B cell (primary cell): ENCODE measurements at regions not wholly inside any gene's neighbourhood (a gene's known extent, or its start where the extent isn't known, plus 50 kb on each side); places are given as distances from the start of the nearest gene placed in this dataset.

Source experiments
- ATAC-seq: fragments of 200-7000 bp; cut with Tn5 transposase; one replicate; pipeline ENCODE4 v1.10.0; 2021; ENCODE audit warnings: low read depth, mild to moderate bottlenecking, moderate number of reproducible peaks, moderate library complexity
- CTCF ChIA-PET: fragments of 350-600 bp; sonication (Branson Sonifier 250); formaldehyde crosslinking; loops from one replicate; lab custom pipeline; 2021; ENCODE audit warnings: antibody characterized with exemption, inconsistent platforms; lab: Charles Lee
- POLR2A ChIA-PET: fragments of 350-600 bp; sonication (Branson Sonifier 250); formaldehyde crosslinking; loops from one replicate; lab custom pipeline; 2021; ENCODE audit warnings: antibody characterized with exemption; lab: Charles Lee
- DNase-seq: peaks from one replicate; pipeline ENCODE4 v3.0.0; 2013
- H2AFZ ChIP-seq: 2 replicates; pipeline ENCODE4 v1.6.1; 2012; ENCODE audit warnings: mild to moderate bottlenecking, low read depth, low read length; ENCODE audit not compliant: insufficient read depth, poor library complexity, severe bottlenecking
- H3K27ac ChIP-seq, 2 donors: 1 replicate in 1 of 2; 2 replicates in 1 of 2; pipeline ENCODE4 v1.5.1; 2012 to 2013; ENCODE audit warnings: low read length in 2 of 2, mild to moderate bottlenecking in 2 of 2, moderate library complexity in 1 of 2
- H3K27me3 ChIP-seq, 4 experiments: fragments of 200-600 bp in 1 of 4; sonication (generic) in 1 of 4; replicated peaks in 1 of 4; 1 replicate in 2 of 4; 2 replicates in 2 of 4; pipeline versions ENCODE4 v1.6.1 to v1.7.0; 2013 to 2016; ENCODE audit warnings: low read length in 3 of 4, mild to moderate bottlenecking in 2 of 4, mixed read lengths in 1 of 4, moderate library complexity in 1 of 4; ENCODE audit not compliant: insufficient read depth in 4 of 4, control insufficient read depth in 3 of 4; ENCODE audit errors: control extremely low read depth in 1 of 4
- H3K36me3 ChIP-seq, 2 experiments: replicated peaks in 1 of 2; 1 replicate in 1 of 2; 2 replicates in 1 of 2; pipeline versions ENCODE4 v1.6.1 to v1.7.1; 2013; ENCODE audit warnings: low read length in 1 of 2; ENCODE audit not compliant: insufficient read depth in 2 of 2, control insufficient read depth in 1 of 2; ENCODE audit errors: control extremely low read depth in 1 of 2, extremely low read depth in 1 of 2
- H3K4me1 ChIP-seq, 2 donors: fragments of 200-600 bp in 1 of 2; sonication (generic) in 1 of 2; 1 replicate in 1 of 2; 2 replicates in 1 of 2; pipeline versions ENCODE4 v1.5.1 to v1.6.1; 2013 to 2017; ENCODE audit warnings: low read length in 2 of 2; ENCODE audit not compliant: control insufficient read depth in 2 of 2, insufficient read depth in 2 of 2
- H3K4me2 ChIP-seq: replicated peaks from 2 replicates; pipeline ENCODE3; 2012; ENCODE audit warnings: mild to moderate bottlenecking, low read depth, low read length; ENCODE audit not compliant: poor library complexity, severe bottlenecking
- H3K4me3 ChIP-seq, 5 experiments: fragments of 200-600 bp in 1 of 5; sonication (generic) in 1 of 5; 1 replicate in 3 of 5; 2 replicates in 2 of 5; pipeline versions ENCODE4 v1.5.1 to v1.7.0; 2011 to 2016; ENCODE audit warnings: low read length in 4 of 5, mild to moderate bottlenecking in 4 of 5, low read depth in 2 of 5, control low read depth in 1 of 5, moderate library complexity in 1 of 5; ENCODE audit not compliant: insufficient read depth in 1 of 5; ENCODE audit errors: control extremely low read depth in 1 of 5, extremely low read depth in 1 of 5
- H3K79me2 ChIP-seq: fragments of 200-600 bp; sonication (generic); one replicate; pipeline ENCODE4 v1.6.0; 2016; ENCODE audit warnings: low read length; ENCODE audit not compliant: control insufficient read depth, insufficient read depth
- H3K9ac ChIP-seq: fragments of 200-600 bp; sonication (generic); 2 replicates; pipeline ENCODE4 v1.6.1; 2017; ENCODE audit warnings: mild to moderate bottlenecking, low read length, moderate library complexity
- H3K9me3 ChIP-seq, 3 donors: one replicate each; pipeline versions ENCODE4 v1.6.1 to v1.7.1; 2013; ENCODE audit warnings: low read length in 2 of 3; ENCODE audit not compliant: control insufficient read depth in 2 of 3, insufficient read depth in 1 of 3; ENCODE audit errors: control extremely low read depth in 1 of 3
- H4K20me1 ChIP-seq: 2 replicates; pipeline ENCODE4 v1.6.0; 2012; ENCODE audit warnings: mild to moderate bottlenecking, low read length; ENCODE audit not compliant: insufficient read depth, control insufficient read depth, poor library complexity, severe bottlenecking
- H3K27ac Mint-ChIP-seq: one replicate; pipeline ENCODE4 v1.8.0; 2021; ENCODE audit warnings: mixed read lengths
- H3K27me3 Mint-ChIP-seq: one replicate; pipeline ENCODE4 v1.8.0; 2021; ENCODE audit warnings: mixed read lengths
- H3K4me1 Mint-ChIP-seq: one replicate; pipeline ENCODE4 v1.8.0; 2021; ENCODE audit warnings: mixed read lengths
- H3K4me3 Mint-ChIP-seq: one replicate; pipeline ENCODE4 v1.8.0; 2021; ENCODE audit warnings: mixed read lengths
- H3K9me3 Mint-ChIP-seq: one replicate; pipeline ENCODE4 v1.8.0; 2022; ENCODE audit warnings: mixed read lengths; ENCODE audit not compliant: insufficient read depth
- CTCF ChIP-seq: fragments of 200-600 bp; IDR thresholded peaks from one replicate; pipeline ENCODE4 v1.8.0; 2022; ENCODE audit warnings: antibody characterized with exemption, mild to moderate bottlenecking
- EZH2 ChIP-seq: IDR thresholded peaks from 2 replicates; pipeline ENCODE4 v1.6.1; 2012; ENCODE audit warnings: borderline replicate concordance, low read depth, mild to moderate bottlenecking, moderate library complexity, low read length; ENCODE audit not compliant: insufficient read depth, poor library complexity, severe bottlenecking
- WGBS: methylation state at CpG from one replicate; pipeline ENCODE4 v1.1.5; 2013; ENCODE audit warnings: missing lambda C conversion rate; ENCODE audit not compliant: insufficient coverage; 5-methylcytosine and 5-hydroxymethylcytosine counted together
- intact Hi-C: fragments of 100-400 bp; cut with micrococcal nuclease; formaldehyde crosslinking; loops from one replicate; pipeline ENCODE4 v1.10.0; 2022

- H3K4me3 ChIP-seq = no peak overlapping the region
- H3K27me3 ChIP-seq = no peaks in the 10 kb centered on the region
- POLR2A ChIA-PET = no interaction called here
- no peaks in the 10 kb centered on the region for H3K4me1 Mint-ChIP-seq
- H3K9ac ChIP-seq = no peak overlapping the region
- no peaks in the 10 kb centered on the region for H3K79me2 ChIP-seq
- no peaks in the 10 kb centered on the region for H3K4me1 ChIP-seq
- H3K27me3 Mint-ChIP-seq = no peaks in the 10 kb centered on the region
- intact Hi-C loops = no loop called here
- H3K9me3 ChIP-seq = peaks cover 0 to 3% (median 0%) of the 10 kb centered on the region in 3 donors
- CTCF ChIA-PET = no interaction called here
- H3K36me3 ChIP-seq = no peaks in the 10 kb centered on the region
- no CpG with 5 or more reads among the region's 4 CpGs for WGBS
- H3K4me2 ChIP-seq = no peak overlapping the region
- DNase-seq (no peak), ATAC-seq (no peak)
- no peak overlapping the region for H2AFZ ChIP-seq
- peaks cover 4% of the 10 kb centered on the region for H3K9me3 Mint-ChIP-seq
- H3K27ac ChIP-seq = no peak overlapping the region
- no peak overlapping the region for H3K4me3 Mint-ChIP-seq
- TF ChIP-seq CTCF = no peak
- no peak for TF ChIP-seq EZH2
- H4K20me1 ChIP-seq = no peaks in the 10 kb centered on the region
- H3K27ac Mint-ChIP-seq = no peak overlapping the region
Measured at GRCh38 chr14:85242666-85243065, 287.3 kb upstream of the FLRT2 start.

GRCh38 chr14:85243321-85243720 lies 286.6 kb upstream of the FLRT2 start:
- H3K4me2 ChIP-seq = no peak overlapping the region
- POLR2A ChIA-PET = no interaction called here
- no peaks in the 10 kb centered on the region for H3K27me3 Mint-ChIP-seq

More at GRCh38 chr14:85243321-85243720, 286.6 kb upstream of the FLRT2 start:
- H3K4me3 ChIP-seq = no peak overlapping the region
- H3K27me3 ChIP-seq = no peaks in the 10 kb centered on the region
- no peak overlapping the region for H2AFZ ChIP-seq
- CTCF ChIA-PET = no interaction called here
- H3K36me3 ChIP-seq = no peaks in the 10 kb centered on the region
- H3K4me1 Mint-ChIP-seq = no peaks in the 10 kb centered on the region
- H3K27ac ChIP-seq = no peak overlapping the region
- H3K79me2 ChIP-seq = no peaks in the 10 kb centered on the region
- no peak overlapping the region for H3K9ac ChIP-seq
- H3K4me1 ChIP-seq = no peaks in the 10 kb centered on the region
- no peak overlapping the region for H3K27ac Mint-ChIP-seq
- ATAC-seq = no peak
- no peak overlapping the region for H3K4me3 Mint-ChIP-seq
- no peak for TF ChIP-seq CTCF
- H3K9me3 ChIP-seq = peaks cover 0 to 3% (median 0%) of the 10 kb centered on the region in 3 donors
- no peak for DNase-seq
- WGBS = no CpG with 5 or more reads among the region's 1 CpG
- H3K9me3 Mint-ChIP-seq = peaks cover 4% of the 10 kb centered on the region
- intact Hi-C loops = no loop called here
- H4K20me1 ChIP-seq = no peaks in the 10 kb centered on the region
